GM19438 (cell line): ENCODE measurements at regions not wholly inside any gene's neighbourhood (a gene's known extent, or its start where the extent isn't known, plus 50 kb on each side); places are given as distances from the start of the nearest gene placed in this dataset.
"Not testable (repeated sequence)": the region's sequence is repeated elsewhere in the genome, so short reads cannot be mapped to it uniquely, and the experiment has no call there.

Experiments used
- ATAC-seq: cut with Tn5 transposase; IDR thresholded peaks from one replicate; pipeline ENCODE4 v1.9.1; 2021; ENCODE audit warnings: low read depth; ENCODE audit not compliant: unreplicated experiment

GRCh38 chr1:182331387-182331786 is 60.2 kb downstream of the GLUL start:
- ATAC-seq, result no peak

GRCh38 chr1:182330303-182330702 is 61.3 kb downstream of the GLUL start:
- no peak for ATAC-seq

GRCh38 chr1:182329471-182329870 is 62.1 kb downstream of the GLUL start:
- no peak for ATAC-seq

- ATAC-seq, result no peak
These were observed 63.0 kb downstream of the GLUL start for GRCh38 chr1:182328591-182328990.

- ATAC-seq, result no peak
These were observed 66.3 kb downstream of the GLUL start for GRCh38 chr1:182325339-182325738.

GRCh38 chr1:182321532-182321931 is 70.1 kb downstream of the GLUL start:
- not testable (repeated sequence) for ATAC-seq

GRCh38 chr1:182317611-182318161 is 73.9 kb downstream of the GLUL start:
- ATAC-seq, result no peak

GRCh38 chr1:182316454-182316853 is 75.1 kb downstream of the GLUL start:
- not testable (repeated sequence) for ATAC-seq

- ATAC-seq, result no peak
These were observed 76.4 kb downstream of the GLUL start for GRCh38 chr1:182315167-182315556.

- ATAC-seq, result no peak
These were observed 81.8 kb downstream of the GLUL start for GRCh38 chr1:182309631-182310351.

GRCh38 chr1:182308826-182309225 is 82.8 kb downstream of the GLUL start:
- ATAC-seq, result no peak

GRCh38 chr1:182307486-182307885 is 84.1 kb downstream of the GLUL start:
- not testable (repeated sequence) for ATAC-seq

GRCh38 chr1:182305861-182306260 is 85.7 kb downstream of the GLUL start:
- ATAC-seq, result no peak

GRCh38 chr1:182304627-182305026 is 87.0 kb downstream of the GLUL start:
- no peak for ATAC-seq

- no peak for ATAC-seq
These were observed 87.4 kb downstream of the GLUL start for GRCh38 chr1:182304218-182304617.

- ATAC-seq, result peak; percentile 86
These were observed 87.8 kb downstream of the GLUL start for GRCh38 chr1:182303778-182304177.

GRCh38 chr1:182301467-182302198 is 90.0 kb downstream of the GLUL start:
- ATAC-seq, result no peak

- no peak for ATAC-seq
These were observed 90.6 kb downstream of the GLUL start for GRCh38 chr1:182301026-182301436.

- ATAC-seq, result no peak
These were observed 91.6 kb downstream of the GLUL start for GRCh38 chr1:182299728-182300616.

GRCh38 chr1:182299054-182299727 is 92.4 kb downstream of the GLUL start:
- not testable (repeated sequence) for ATAC-seq
